ENCODE measurements at regions not wholly inside any gene's neighbourhood (a gene's known extent, or its start where the extent isn't known, plus 50 kb on each side); places are given as distances from the start of the nearest gene placed in this dataset.

GRCh38 chr18:10270151-10270571, 184.3 kb upstream of the APCDD1 start:
- DNase-seq (ENCODE audit: low read depth) = no peak
- H3K4me3 ChIP-seq (ENCODE audit: low read depth, low read length) = no peak overlapping the region
- TF ChIP-seq, protein P1, sequence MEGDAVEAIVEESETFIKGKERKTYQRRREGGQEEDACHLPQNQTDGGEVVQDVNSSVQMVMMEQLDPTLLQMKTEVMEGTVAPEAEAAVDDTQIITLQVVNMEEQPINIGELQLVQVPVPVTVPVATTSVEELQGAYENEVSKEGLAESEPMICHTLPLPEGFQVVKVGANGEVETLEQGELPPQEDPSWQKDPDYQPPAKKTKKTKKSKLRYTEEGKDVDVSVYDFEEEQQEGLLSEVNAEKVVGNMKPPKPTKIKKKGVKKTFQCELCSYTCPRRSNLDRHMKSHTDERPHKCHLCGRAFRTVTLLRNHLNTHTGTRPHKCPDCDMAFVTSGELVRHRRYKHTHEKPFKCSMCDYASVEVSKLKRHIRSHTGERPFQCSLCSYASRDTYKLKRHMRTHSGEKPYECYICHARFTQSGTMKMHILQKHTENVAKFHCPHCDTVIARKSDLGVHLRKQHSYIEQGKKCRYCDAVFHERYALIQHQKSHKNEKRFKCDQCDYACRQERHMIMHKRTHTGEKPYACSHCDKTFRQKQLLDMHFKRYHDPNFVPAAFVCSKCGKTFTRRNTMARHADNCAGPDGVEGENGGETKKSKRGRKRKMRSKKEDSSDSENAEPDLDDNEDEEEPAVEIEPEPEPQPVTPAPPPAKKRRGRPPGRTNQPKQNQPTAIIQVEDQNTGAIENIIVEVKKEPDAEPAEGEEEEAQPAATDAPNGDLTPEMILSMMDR (IDR thresholded peaks at IDR 0.05; ENCODE audit: insufficient read depth, low read depth, low read length, missing control alignments) = no peak

DNA sequence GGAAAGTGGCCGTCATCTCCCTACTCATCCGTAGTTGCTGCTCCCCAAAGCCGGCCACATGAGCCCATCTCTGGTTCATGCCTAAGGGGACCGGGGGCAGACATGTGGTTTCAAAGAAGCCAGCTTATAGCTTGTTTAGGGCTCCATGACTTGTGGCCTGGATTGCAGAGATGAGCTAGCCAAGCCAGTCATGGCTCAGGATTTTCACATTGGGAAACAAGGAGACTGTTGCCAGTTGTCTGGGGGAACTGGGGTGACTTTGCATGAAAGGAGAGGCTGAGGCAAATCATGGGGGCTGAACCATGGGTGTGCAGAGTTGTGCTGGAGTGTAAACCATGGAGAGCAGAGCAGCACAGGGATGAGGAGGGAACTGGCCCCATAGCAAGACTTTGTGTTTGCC, 183.0 kb upstream of the APCDD1 start:
- no peak overlapping the region for H3K4me3 ChIP-seq (ENCODE audit: low read depth, low read length)
- DNase-seq (ENCODE audit: low read depth) = no peak
- TF ChIP-seq, protein P1 (IDR thresholded peaks at IDR 0.05; ENCODE audit: insufficient read depth, low read depth, low read length, missing control alignments) = no peak

- no peak overlapping the region for H3K4me3 ChIP-seq (ENCODE audit: low read depth, low read length)
- TF ChIP-seq, protein P1 (IDR thresholded peaks at IDR 0.05; ENCODE audit: insufficient read depth, low read depth, low read length, missing control alignments) = no peak
- no peak for DNase-seq (ENCODE audit: low read depth)
Observed at GRCh38 chr18:10274301-10274700, 180.1 kb upstream of the APCDD1 start.

- H3K4me3 ChIP-seq (ENCODE audit: low read depth, low read length) = no peak overlapping the region
Observed at GRCh38 chr18:10275486-10275885, 178.9 kb upstream of the APCDD1 start.

GRCh38 chr18:10278265-10278664, 176.2 kb upstream of the APCDD1 start:
- TF ChIP-seq, protein P1 (IDR thresholded peaks at IDR 0.05; ENCODE audit: insufficient read depth, low read depth, low read length, missing control alignments) = no peak
- no peak overlapping the region for H3K4me3 ChIP-seq (ENCODE audit: low read depth, low read length)
- no peak for DNase-seq (ENCODE audit: low read depth)

More at GRCh38 chr18:10275486-10275885, 178.9 kb upstream of the APCDD1 start:
- DNase-seq (ENCODE audit: low read depth) = no peak
- TF ChIP-seq, protein P1 (IDR thresholded peaks at IDR 0.05; ENCODE audit: insufficient read depth, low read depth, low read length, missing control alignments) = no peak

- no peak overlapping the region for H3K4me3 ChIP-seq (ENCODE audit: low read depth, low read length)
- TF ChIP-seq, protein P1 (IDR thresholded peaks at IDR 0.05; ENCODE audit: insufficient read depth, low read depth, low read length, missing control alignments) = no peak
- DNase-seq (ENCODE audit: low read depth) = no peak
Observed at GRCh38 chr18:10279471-10279870, 175.0 kb upstream of the APCDD1 start.

- no peak for DNase-seq (ENCODE audit: low read depth)
- TF ChIP-seq, protein P1 (IDR thresholded peaks at IDR 0.05; ENCODE audit: insufficient read depth, low read depth, low read length, missing control alignments) = no peak
- H3K4me3 ChIP-seq (ENCODE audit: low read depth, low read length) = no peak overlapping the region
Observed at GRCh38 chr18:10279905-10280644, 174.4 kb upstream of the APCDD1 start.
